GM18520 (cell line): ENCODE measurements at regions not wholly inside any gene's neighbourhood (a gene's known extent, or its start where the extent isn't known, plus 50 kb on each side); places are given as distances from the start of the nearest gene placed in this dataset.

Experiments used
- ATAC-seq: cut with Tn5 transposase; IDR thresholded peaks from one replicate; pipeline ENCODE4 v1.9.1; 2021; ENCODE audit not compliant: unreplicated experiment

GRCh38 chr1:87853576-87854351, 525.1 kb downstream of the LMO4 start:
- ATAC-seq = no peak

GRCh38 chr1:87863317-87863716, 534.6 kb downstream of the LMO4 start:
- ATAC-seq = no peak

DNA sequence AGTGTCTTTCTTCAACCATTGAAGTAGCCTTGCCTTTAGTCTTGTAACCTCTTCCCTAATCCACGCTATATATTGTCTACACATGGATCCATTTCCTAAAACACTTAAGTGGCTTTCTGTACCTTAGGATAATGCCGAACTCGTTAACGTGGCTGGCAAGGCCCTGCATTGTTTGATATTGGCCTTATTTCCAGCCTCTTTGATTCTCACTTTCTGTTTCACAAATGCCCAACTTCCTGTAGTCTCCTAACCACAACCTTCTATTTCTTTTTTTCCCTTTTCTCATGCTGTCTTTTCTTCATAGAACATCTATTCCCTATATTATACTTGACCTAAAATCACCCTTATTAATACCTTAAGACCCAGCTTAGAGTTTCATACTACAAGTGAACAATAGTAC, 536.0 kb downstream of the LMO4 start:
- no peak for ATAC-seq

DNA sequence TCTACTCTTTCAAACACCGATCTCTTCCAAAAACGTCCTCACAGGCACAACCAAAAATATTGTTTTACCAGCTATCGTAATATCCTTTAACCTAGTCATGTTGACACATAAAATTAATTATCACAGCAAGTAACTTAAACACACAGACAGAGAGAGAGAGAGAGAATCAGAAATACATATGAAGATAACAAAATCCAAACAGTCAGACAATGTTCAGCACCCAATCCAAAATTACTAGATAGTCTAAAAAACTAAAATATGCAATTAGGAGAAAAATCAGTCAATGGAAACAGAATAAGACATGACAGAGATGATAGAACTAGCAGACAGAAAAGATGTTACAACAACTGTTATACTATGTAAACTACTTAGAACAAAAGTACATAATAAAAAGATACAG, 537.7 kb downstream of the LMO4 start:
- no peak for ATAC-seq

GRCh38 chr1:87867626-87868025, 538.9 kb downstream of the LMO4 start:
- ATAC-seq = no peak

- ATAC-seq = no peak
Observed at GRCh38 chr1:87869567-87869966, 540.9 kb downstream of the LMO4 start.

DNA sequence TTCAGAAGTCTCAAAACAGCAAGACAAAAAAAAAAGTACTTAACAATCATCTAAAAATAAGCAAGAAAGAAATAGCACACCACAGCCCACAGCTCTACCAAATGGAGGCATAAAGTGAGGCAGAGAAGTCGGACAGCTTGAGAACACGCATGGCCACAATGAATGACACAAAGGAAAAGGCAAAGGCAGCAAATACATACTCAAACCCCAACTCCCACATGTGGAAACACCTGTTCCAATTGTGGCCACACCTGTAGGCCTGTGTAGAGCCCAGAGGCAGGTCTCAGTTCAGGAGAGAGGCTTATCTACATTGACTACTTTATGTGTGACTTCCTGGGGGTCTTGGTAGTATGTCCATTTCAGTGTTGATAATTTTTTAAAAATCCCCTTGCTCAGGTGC, 543.5 kb downstream of the LMO4 start:
- ATAC-seq = no peak

DNA sequence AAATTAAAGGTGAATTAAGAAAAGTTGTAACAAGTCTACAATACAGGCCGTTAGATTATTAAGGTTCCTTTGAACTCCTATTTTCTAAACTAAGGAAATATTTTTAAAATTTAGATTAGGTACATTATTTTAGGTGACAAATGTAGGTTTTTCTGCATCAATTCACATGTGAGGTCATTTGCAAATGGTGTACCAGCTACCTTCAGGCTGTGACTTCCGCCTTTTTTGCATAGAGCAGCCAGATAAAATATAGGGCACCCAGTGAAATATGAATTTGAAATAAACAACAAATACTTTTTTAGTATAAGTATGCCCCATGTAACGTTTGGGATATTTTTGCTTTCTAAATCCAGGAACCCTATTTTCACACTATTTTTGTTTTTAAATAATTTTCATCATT, 544.0 kb downstream of the LMO4 start:
- no peak for ATAC-seq

DNA sequence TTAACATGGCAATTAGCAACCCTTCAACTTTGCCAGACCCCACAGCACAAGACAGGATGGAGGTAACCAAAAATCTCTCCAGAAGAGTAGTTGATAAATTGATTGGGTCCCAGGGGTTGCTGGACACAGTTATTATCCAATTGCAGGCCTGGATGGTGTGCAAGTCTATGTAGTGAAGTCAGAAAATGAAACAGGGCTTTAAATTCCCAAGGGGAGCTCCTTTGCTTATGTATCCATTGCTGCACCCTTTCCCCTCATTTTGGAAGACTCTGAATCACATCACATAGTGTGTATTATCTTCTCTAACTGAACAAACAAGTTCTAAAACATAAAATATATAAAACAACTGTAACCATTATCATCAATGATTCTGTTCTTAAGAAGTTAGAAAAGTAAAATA, 550.2 kb downstream of the LMO4 start:
- ATAC-seq = no peak

- ATAC-seq = no peak
Observed at GRCh38 chr1:87880098-87880760, 551.5 kb downstream of the LMO4 start.

GRCh38 chr1:87880764-87881163, 552.1 kb downstream of the LMO4 start:
- ATAC-seq = no peak

DNA sequence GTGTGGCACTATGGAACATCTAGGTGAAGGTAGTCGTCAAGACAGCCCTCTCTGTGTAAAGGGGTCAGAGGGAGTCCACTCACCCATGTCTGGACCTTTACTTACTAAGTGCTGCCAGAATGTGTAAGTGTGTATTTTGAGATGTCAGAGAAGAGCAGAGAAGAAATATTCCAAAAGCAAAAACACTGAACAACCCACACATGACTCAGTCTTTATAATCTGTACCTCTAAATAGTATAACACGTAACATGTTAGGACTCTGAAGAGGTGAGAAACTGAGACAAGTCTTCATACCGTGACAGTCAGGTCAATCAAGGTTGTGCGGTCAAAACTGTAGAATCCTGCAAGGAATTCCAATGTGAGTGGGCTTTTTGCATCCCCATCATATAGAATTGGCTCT, 555.2 kb downstream of the LMO4 start:
- no peak for ATAC-seq

DNA sequence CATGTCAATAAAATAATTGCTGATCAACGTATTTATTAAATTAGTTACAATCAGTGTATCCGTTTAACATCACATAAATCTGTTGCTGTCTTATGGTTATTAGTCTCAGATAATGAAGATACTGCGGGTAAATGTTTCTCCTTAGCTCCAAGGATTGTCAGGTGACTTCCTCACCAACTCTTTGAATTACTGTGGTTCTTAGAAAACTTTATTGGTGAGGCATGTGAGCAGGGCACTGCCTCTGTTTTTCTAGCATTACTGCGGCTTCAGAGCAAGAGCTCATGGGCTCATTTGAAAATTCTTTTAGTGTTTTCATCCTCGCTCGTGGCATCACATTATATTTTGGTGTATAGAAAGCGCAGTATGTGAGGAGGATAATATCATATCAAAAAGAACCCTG, 555.9 kb downstream of the LMO4 start:
- ATAC-seq = no peak

DNA sequence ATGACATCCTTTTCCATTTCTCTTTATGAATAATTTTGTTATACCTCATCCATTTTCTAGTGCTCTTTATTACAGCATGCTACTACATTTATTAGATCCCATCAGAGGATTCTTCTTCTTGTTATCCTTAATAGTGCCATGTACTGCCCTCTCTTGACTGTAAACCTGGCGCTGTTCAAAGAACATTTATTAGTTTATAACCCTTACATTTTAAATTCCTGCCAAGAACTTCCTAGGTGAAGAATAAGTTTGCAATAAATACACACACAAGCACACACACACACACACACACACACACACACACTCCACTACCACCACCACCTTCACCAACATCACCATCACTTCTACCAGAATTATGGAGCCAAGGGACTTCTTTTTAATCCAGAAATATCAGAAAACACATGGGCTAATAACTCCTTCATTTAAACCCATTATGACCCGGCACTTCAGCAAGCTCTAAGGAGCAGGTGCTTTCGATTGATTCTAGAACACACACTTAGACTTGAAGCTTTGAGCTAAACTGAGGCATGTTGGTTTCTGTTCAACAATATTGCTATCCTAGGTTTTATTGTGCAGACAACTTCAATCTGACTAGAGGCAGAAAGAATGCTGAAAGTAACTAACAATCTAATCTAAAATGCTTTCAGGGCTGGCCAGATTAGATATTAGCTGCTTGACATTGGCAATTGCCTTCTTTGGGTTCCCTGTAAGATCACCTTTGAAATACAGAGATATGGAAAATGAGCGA, 556.8 kb downstream of the LMO4 start:
- ATAC-seq = no peak

DNA sequence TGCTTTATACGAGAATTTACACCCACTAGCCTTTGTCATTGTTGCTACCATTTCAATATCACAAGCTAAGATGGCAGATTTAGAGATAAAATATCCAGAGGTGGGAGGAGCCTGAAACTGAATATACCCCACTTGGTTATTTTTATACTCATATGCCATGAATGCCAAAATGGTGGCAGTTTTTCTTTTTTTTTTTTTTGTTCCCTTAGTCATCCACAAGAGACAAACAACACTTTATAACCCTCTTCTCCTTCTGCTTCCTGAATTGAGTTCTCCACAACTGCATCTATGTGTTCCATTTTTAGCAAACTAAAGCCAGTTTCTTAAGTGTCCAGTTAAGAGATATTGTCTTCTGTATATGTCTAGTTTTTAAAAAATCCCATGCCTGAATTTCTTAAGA, 558.4 kb downstream of the LMO4 start:
- ATAC-seq = no peak

- ATAC-seq = no peak
Observed at GRCh38 chr1:87888446-87888845, 559.8 kb downstream of the LMO4 start.

GRCh38 chr1:87894062-87894461, 565.4 kb downstream of the LMO4 start:
- no peak for ATAC-seq

DNA sequence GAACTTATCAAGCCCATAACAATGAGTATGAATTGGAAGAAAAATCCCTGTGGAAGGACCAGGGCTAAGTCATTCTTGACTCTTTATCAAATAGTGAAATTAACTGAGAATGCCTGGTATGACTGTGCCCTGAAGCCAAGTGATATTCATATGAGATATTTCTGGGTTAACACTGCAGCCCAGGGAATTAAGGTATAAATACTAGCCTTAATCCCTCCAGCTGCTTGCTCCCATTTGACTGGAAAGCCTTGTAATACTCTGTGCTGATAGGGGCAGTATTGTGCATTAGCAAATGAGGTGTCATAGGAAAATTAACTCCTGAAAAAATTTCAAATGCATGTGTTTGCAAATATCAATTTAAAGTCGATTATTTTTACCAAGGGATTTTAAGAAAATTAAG, 568.8 kb downstream of the LMO4 start:
- ATAC-seq = no peak

- no peak for ATAC-seq
Observed at GRCh38 chr1:87898431-87898830, 569.8 kb downstream of the LMO4 start.

GRCh38 chr1:87899017-87899416, 570.3 kb downstream of the LMO4 start:
- no peak for ATAC-seq

DNA sequence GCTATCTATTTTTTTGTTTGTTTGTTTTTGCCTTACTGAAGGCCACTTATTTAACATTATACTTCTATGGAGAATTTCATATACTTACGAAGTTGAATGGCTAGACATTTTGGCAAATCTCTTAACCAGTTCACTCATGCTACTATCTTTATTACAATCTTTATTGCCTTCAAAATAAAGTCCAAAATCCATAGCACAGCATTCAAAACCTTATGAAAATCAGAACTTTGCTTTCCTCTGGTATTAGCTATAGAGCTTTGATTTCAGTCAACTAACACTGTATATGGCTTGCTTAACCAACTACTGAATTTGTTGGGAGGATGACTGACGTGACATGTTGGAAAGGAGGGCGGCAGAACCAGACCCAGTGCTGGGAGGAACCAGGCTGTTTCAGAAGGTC, 571.1 kb downstream of the LMO4 start:
- no peak for ATAC-seq

DNA sequence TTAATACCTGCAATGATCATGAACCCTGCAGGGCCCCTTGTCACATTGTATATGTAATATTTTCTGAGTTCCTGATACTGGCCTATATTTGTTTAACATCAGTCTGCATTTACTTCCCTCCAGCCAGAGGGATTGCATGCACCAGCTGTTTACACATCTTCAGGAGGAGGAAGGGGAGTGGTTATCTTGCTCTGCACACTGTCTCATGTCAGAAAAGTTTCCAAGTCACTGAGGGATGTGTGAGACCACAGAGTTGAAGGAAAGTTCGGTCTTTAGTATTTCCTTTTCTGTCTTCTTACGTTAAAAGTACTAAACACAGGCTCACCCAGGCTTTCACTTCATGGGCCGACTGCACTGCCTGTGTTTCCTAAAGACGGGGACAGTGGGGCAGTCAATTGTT, 574.1 kb downstream of the LMO4 start:
- no peak for ATAC-seq
